GM12875 (cell line): ENCODE measurements at regions not wholly inside any gene's neighbourhood (a gene's known extent, or its start where the extent isn't known, plus 50 kb on each side); places are given as distances from the start of the nearest gene placed in this dataset.
"Not testable (repeated sequence)": the region's sequence is repeated elsewhere in the genome, so short reads cannot be mapped to it uniquely, and the experiment has no call there.

Source experiments
- H3K4me3 ChIP-seq: one replicate; pipeline ENCODE4 v1.5.1; 2011; ENCODE audit warnings: low read depth, low read length, control low read depth
- CTCF ChIP-seq: IDR thresholded peaks from 2 replicates; pipeline ENCODE4 v1.5.1; 2011; ENCODE audit warnings: low read depth, mild to moderate bottlenecking, control low read depth, inconsistent platforms, low read length, moderate library complexity, borderline replicate concordance; ENCODE audit not compliant: insufficient read depth

GRCh38 chr13:44730099-44730498 lies 154.0 kb upstream of the TSC22D1 start:
- H3K4me3 ChIP-seq = no peak overlapping the region
- TF ChIP-seq CTCF = no peak

- H3K4me3 ChIP-seq = not testable (repeated sequence)
These were observed 151.5 kb upstream of the TSC22D1 start for GRCh38 chr13:44727591-44727990.

- no peak overlapping the region for H3K4me3 ChIP-seq
- no peak for TF ChIP-seq CTCF
These were observed 150.6 kb upstream of the TSC22D1 start for GRCh38 chr13:44726778-44727177.

GRCh38 chr13:44726214-44726613 lies 150.1 kb upstream of the TSC22D1 start:
- no peak overlapping the region for H3K4me3 ChIP-seq
- TF ChIP-seq CTCF = no peak

- H3K4me3 ChIP-seq = no peak overlapping the region
- TF ChIP-seq CTCF = no peak
These were observed 143.9 kb upstream of the TSC22D1 start for GRCh38 chr13:44719857-44720671.

GRCh38 chr13:44718467-44718866 lies 142.3 kb upstream of the TSC22D1 start:
- no peak for TF ChIP-seq CTCF
- H3K4me3 ChIP-seq = no peak overlapping the region

GRCh38 chr13:44715287-44716230 lies 139.4 kb upstream of the TSC22D1 start:
- H3K4me3 ChIP-seq = no peak overlapping the region
- no peak for TF ChIP-seq CTCF
